HCT116 (cell line): ENCODE measurements at regions not wholly inside any gene's neighbourhood (a gene's known extent, or its start where the extent isn't known, plus 50 kb on each side); places are given as distances from the start of the nearest gene placed in this dataset.

Experiments used
- ATAC-seq: fragments of 200-7000 bp; cut with Tn5 transposase; 2 replicates; pipeline ENCODE4 v1.9.1; 2020; ENCODE audit warnings: mild to moderate bottlenecking, moderate library complexity
- BruUV-seq: library from RNA; stranded (reverse); fragments of 400-500 nt; replicated peaks from 2 replicates; lab custom pipeline; 2021; lab: Mats Ljungman, UMichigan
- CTCF ChIA-PET: fragments of 300-600 bp; sonication (Branson Sonifier 250); formaldehyde crosslinking; loops from one replicate; lab custom pipeline; 2021; ENCODE audit warnings: antibody characterized with exemption; lab: Charles Lee
- POLR2A ChIA-PET: fragments of 300-600, 350-600 bp; sonication (Branson Sonifier 250); formaldehyde crosslinking; loops from one replicate; lab custom pipeline; 2021; ENCODE audit warnings: antibody characterized with exemption; lab: Charles Lee
- RAD21 ChIA-PET, 2 experiments: fragments of 300-600 bp; sonication (Branson Sonifier 250); formaldehyde crosslinking; loops; one replicate each; lab custom pipeline; 2023; ENCODE audit warnings: low total read pairs in 2 of 2; ENCODE audit not compliant: uncharacterized antibody in 2 of 2, unreplicated experiment in 2 of 2, low non-redundant PET in 1 of 2; lab: Charles Lee
- DNase-seq: peaks from one replicate; pipeline ENCODE4 v3.0.0-alpha.2; 2010; ENCODE audit warnings: low read depth, low spot score
- H2AFZ ChIP-seq: fragments of 200-600 bp; shearing (Covaris generic), sonication (generic); 2 replicates; pipeline ENCODE4 v1.6.1; 2017; ENCODE audit warnings: low read depth, mixed run types, mixed read lengths, antibody characterized with exemption, low read length; ENCODE audit not compliant: poor library complexity, severe bottlenecking
- H3K27ac ChIP-seq: 2 replicates; pipeline ENCODE4 v1.5.1; 2012; ENCODE audit warnings: low read depth, low read length
- H3K27me3 ChIP-seq: fragments of 200-600 bp; sonication (generic); 2 replicates; pipeline ENCODE4 v1.6.1; 2016; ENCODE audit warnings: mixed run types, low read length, mixed read lengths; ENCODE audit not compliant: insufficient read depth
- H3K36me3 ChIP-seq, 2 experiments: fragments of 200-500 bp in 1 of 2; fragments of 200-600 bp in 1 of 2; sonication (Bioruptor generic) in 1 of 2; sonication (generic) in 1 of 2; 2 replicates each; pipeline versions ENCODE4 v1.5.1 to v1.6.1; 2014 to 2016; ENCODE audit warnings: low read length in 2 of 2, inconsistent platforms in 1 of 2, mixed read lengths in 1 of 2, mixed run types in 1 of 2; ENCODE audit not compliant: insufficient read depth in 2 of 2, control insufficient read depth in 1 of 2
- H3K4me1 ChIP-seq, 2 experiments: fragments of 200-600 bp in 1 of 2; sonication (generic) in 1 of 2; 2 replicates each; pipeline versions ENCODE4 v1.5.1 to v1.6.1; 2012 to 2017; ENCODE audit warnings: low read length in 2 of 2, inconsistent platforms in 1 of 2, mild to moderate bottlenecking in 1 of 2, mixed read lengths in 1 of 2, mixed run types in 1 of 2, moderate library complexity in 1 of 2; ENCODE audit not compliant: insufficient read depth in 2 of 2, control insufficient read depth in 1 of 2
- H3K4me2 ChIP-seq: fragments of 200-600 bp; sonication (generic); 2 replicates; pipeline ENCODE4 v1.6.1; 2017; ENCODE audit warnings: mixed run types, low read length, mixed read lengths
- H3K4me3 ChIP-seq, 2 experiments: fragments of 200-600 bp in 1 of 2; sonication (generic) in 1 of 2; replicated peaks in 1 of 2; 2 replicates each; pipeline ENCODE4 v1.5.1; 2011 to 2016; ENCODE audit warnings: low read length in 2 of 2, control low read depth in 1 of 2, low read depth in 1 of 2, mild to moderate bottlenecking in 1 of 2, mixed read lengths in 1 of 2, mixed run types in 1 of 2
- H3K79me2 ChIP-seq: fragments of 200-600 bp; sonication (generic); 2 replicates; pipeline ENCODE4 v1.6.1; 2017; ENCODE audit warnings: mild to moderate bottlenecking, mixed run types, low read length, moderate library complexity, mixed read lengths; ENCODE audit not compliant: insufficient read depth
- H3K9ac ChIP-seq: fragments of 200-600 bp; sonication (generic); 2 replicates; pipeline ENCODE4 v1.6.1; 2016; ENCODE audit warnings: low read length, mixed read lengths
- H3K9me2 ChIP-seq: fragments of 200-600 bp; sonication (generic), shearing (Covaris generic); 2 replicates; pipeline ENCODE4 v1.6.1; 2017; ENCODE audit warnings: mixed run types, mild to moderate bottlenecking, moderate library complexity; ENCODE audit not compliant: insufficient read depth
- H3K9me3 ChIP-seq, 2 experiments: fragments of 200-500 bp in 1 of 2; fragments of 200-600 bp in 1 of 2; sonication (Bioruptor generic) in 1 of 2; sonication (generic) in 1 of 2; 2 replicates each; pipeline ENCODE4 v1.6.1; 2014 to 2017; ENCODE audit warnings: low read length in 2 of 2, mixed read lengths in 2 of 2, inconsistent platforms in 1 of 2, low read depth in 1 of 2, mild to moderate bottlenecking in 1 of 2, mixed run types in 1 of 2, moderate library complexity in 1 of 2; ENCODE audit not compliant: control insufficient read depth in 1 of 2, insufficient read depth in 1 of 2
- H4K20me1 ChIP-seq: fragments of 200-600 bp; sonication (generic), shearing (Covaris generic); 2 replicates; pipeline ENCODE4 v1.6.1; 2017; ENCODE audit warnings: mixed run types, mild to moderate bottlenecking, moderate library complexity; ENCODE audit not compliant: insufficient read depth
- CBX3 ChIP-seq: IDR thresholded peaks from 2 replicates; pipeline ENCODE4 v1.6.1; 2012; ENCODE audit warnings: low read depth
- CEBPB ChIP-seq: IDR thresholded peaks from 2 replicates; pipeline ENCODE4 v1.6.1; 2012; ENCODE audit warnings: low read depth
- EGR1 ChIP-seq: IDR thresholded peaks from 2 replicates; pipeline ENCODE4 v1.6.1; 2012; ENCODE audit warnings: low read depth
- EZH2 ChIP-seq: fragments of 200-600 bp; sonication (generic); IDR thresholded peaks from 2 replicates; pipeline ENCODE4 v1.6.1; 2017; ENCODE audit warnings: antibody characterized with exemption, mixed run types
- EZH2phosphoT487 ChIP-seq: fragments of 200-600 bp; IDR thresholded peaks from 2 replicates; pipeline ENCODE4 v1.6.1; 2018; ENCODE audit warnings: antibody characterized with exemption, borderline replicate concordance
- JUND ChIP-seq: IDR thresholded peaks from 2 replicates; pipeline ENCODE4 v1.6.1; 2012
- MAX ChIP-seq: IDR thresholded peaks from 2 replicates; pipeline ENCODE4 v1.6.1; 2012
- POLR2AphosphoS5 ChIP-seq: IDR thresholded peaks from 2 replicates; pipeline ENCODE4 v1.6.1; 2011; ENCODE audit warnings: mild to moderate bottlenecking, low read depth, low read length, moderate library complexity
- RAD21 ChIP-seq: IDR thresholded peaks from 2 replicates; pipeline ENCODE4 v1.6.1; 2012; ENCODE audit warnings: low read depth, mild to moderate bottlenecking
- SIN3A ChIP-seq: IDR thresholded peaks from 2 replicates; pipeline ENCODE4 v1.6.1; 2012; ENCODE audit warnings: low read depth
- SP1 ChIP-seq: IDR thresholded peaks from 2 replicates; pipeline ENCODE4 v1.6.1; 2012; ENCODE audit warnings: low read depth
- SRF ChIP-seq: IDR thresholded peaks from 2 replicates; pipeline ENCODE4 v1.6.1; 2012; ENCODE audit warnings: low read depth
- TCF7L2 ChIP-seq: IDR thresholded peaks from 2 replicates; pipeline ENCODE4 v1.7.0; 2011; ENCODE audit warnings: borderline replicate concordance, inconsistent platforms; ENCODE audit not compliant: insufficient read depth, insufficient read length; ENCODE audit errors: extremely low read depth
- intact Hi-C: fragments of 100-400 bp; cut with micrococcal nuclease; formaldehyde crosslinking; loops from 2 replicates; pipeline ENCODE4 v1.10.0; 2022
- TF ChIP-seq, protein P1 (sequence below), 3 experiments: fragments of 200-600 bp in 1 of 3; sonication (generic) in 1 of 3; IDR thresholded peaks in 2 of 3; conservative IDR thresholded peaks in 1 of 3; 2 replicates each; pipeline ENCODE4 v1.5.1; 2012 to 2017; ENCODE audit warnings: low read depth in 2 of 3, low read length in 2 of 3, antibody characterized with exemption in 1 of 3, borderline replicate concordance in 1 of 3, control low read depth in 1 of 3, mild to moderate bottlenecking in 1 of 3, mixed read lengths in 1 of 3, mixed run types in 1 of 3, moderate library complexity in 1 of 3; ENCODE audit not compliant: insufficient read depth in 1 of 3
- TF ChIP-seq, protein P2 (sequence below): IDR thresholded peaks from 2 replicates; pipeline ENCODE4 v1.6.1; 2012; ENCODE audit warnings: low read depth

GRCh38 chr11:115916608-115917007, 412.4 kb upstream of the CADM1 start (continued):
- no peak for TF ChIP-seq TCF7L2

DNA sequence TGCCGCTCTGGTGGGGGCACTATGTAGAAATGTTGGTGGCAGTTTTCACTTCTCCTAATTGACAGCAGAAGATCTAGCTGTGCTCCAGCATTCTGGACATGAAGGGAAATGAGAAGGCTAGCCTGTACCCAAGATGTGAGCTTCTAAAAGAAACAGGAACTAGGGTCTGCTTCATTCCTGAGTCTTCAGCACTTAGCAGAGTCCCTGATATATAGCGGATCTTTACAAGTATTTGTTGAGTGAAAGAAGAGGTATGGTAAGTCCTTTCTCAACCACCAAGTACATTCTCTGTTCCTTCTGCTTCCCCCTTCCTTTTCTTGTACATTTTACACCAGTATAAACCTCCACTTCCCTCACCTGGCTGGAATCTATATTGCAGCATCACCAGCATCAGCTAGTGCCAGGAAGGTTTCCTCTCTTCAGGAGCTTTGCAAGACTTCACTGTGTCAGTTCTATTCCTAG, 408.3 kb upstream of the CADM1 start:
- CTCF ChIA-PET: no interaction called here
- ATAC-seq: no peak

More for the DNA sequence above, 408.3 kb upstream of the CADM1 start:
- Histone ChIP-seq H3K9ac (no peak overlapping the region), H3K4me1 (no peaks in the 10 kb centered on the region), H2AFZ (no peak overlapping the region), H3K9me2 (no peaks in the 10 kb centered on the region), H3K4me3 (no peak overlapping the region), H3K79me2 (no peaks in the 10 kb centered on the region), H4K20me1 (no peaks in the 10 kb centered on the region), H3K36me3 (no peaks in the 10 kb centered on the region), H3K4me2 (no peak overlapping the region), H3K9me3 (peaks cover 0 to 4% of the 10 kb centered on the region in 2 experiments; a peak in 2 of 4 replicates), H3K27ac (no peak overlapping the region), H3K27me3 (no peaks in the 10 kb centered on the region)
- BruUV-seq: no TSS peak
- TF ChIP-seq SRF (no peak), TCF7L2 (no peak), EGR1 (no peak), JUND (no peak), SIN3A (no peak), SP1 (no peak), CEBPB (no peak), EZH2phosphoT487 (no peak), CBX3 (no peak), RAD21 (no peak), POLR2AphosphoS5 (no peak), EZH2 (no peak), MAX (no peak)
- TF ChIP-seq, protein P1, sequence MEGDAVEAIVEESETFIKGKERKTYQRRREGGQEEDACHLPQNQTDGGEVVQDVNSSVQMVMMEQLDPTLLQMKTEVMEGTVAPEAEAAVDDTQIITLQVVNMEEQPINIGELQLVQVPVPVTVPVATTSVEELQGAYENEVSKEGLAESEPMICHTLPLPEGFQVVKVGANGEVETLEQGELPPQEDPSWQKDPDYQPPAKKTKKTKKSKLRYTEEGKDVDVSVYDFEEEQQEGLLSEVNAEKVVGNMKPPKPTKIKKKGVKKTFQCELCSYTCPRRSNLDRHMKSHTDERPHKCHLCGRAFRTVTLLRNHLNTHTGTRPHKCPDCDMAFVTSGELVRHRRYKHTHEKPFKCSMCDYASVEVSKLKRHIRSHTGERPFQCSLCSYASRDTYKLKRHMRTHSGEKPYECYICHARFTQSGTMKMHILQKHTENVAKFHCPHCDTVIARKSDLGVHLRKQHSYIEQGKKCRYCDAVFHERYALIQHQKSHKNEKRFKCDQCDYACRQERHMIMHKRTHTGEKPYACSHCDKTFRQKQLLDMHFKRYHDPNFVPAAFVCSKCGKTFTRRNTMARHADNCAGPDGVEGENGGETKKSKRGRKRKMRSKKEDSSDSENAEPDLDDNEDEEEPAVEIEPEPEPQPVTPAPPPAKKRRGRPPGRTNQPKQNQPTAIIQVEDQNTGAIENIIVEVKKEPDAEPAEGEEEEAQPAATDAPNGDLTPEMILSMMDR (IDR thresholded peaks at IDR 0.05 in 2 of 3, conservative IDR thresholded peaks at IDR 0.05 in 1 of 3; ENCODE audit: borderline replicate concordance in 1 of 3, insufficient read depth in 1 of 3, low read depth in 2 of 3, low read length in 2 of 3): no peak
- TF ChIP-seq, protein P2, sequence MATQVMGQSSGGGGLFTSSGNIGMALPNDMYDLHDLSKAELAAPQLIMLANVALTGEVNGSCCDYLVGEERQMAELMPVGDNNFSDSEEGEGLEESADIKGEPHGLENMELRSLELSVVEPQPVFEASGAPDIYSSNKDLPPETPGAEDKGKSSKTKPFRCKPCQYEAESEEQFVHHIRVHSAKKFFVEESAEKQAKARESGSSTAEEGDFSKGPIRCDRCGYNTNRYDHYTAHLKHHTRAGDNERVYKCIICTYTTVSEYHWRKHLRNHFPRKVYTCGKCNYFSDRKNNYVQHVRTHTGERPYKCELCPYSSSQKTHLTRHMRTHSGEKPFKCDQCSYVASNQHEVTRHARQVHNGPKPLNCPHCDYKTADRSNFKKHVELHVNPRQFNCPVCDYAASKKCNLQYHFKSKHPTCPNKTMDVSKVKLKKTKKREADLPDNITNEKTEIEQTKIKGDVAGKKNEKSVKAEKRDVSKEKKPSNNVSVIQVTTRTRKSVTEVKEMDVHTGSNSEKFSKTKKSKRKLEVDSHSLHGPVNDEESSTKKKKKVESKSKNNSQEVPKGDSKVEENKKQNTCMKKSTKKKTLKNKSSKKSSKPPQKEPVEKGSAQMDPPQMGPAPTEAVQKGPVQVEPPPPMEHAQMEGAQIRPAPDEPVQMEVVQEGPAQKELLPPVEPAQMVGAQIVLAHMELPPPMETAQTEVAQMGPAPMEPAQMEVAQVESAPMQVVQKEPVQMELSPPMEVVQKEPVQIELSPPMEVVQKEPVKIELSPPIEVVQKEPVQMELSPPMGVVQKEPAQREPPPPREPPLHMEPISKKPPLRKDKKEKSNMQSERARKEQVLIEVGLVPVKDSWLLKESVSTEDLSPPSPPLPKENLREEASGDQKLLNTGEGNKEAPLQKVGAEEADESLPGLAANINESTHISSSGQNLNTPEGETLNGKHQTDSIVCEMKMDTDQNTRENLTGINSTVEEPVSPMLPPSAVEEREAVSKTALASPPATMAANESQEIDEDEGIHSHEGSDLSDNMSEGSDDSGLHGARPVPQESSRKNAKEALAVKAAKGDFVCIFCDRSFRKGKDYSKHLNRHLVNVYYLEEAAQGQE: no peak
- no peak for DNase-seq
- POLR2A ChIA-PET: no interaction called here
- intact Hi-C loops: no loop called here
- RAD21 ChIA-PET: no interaction called here
